Stimulated activated CD8-positive, alpha-beta memory T cell treated with anti-CD3 and anti-CD28 coated beads, Interleukin-7, amount 100 ng/mL, for 1 hour (primary cell): ENCODE measurements at regions not wholly inside any gene's neighbourhood (a gene's known extent, or its start where the extent isn't known, plus 50 kb on each side); places are given as distances from the start of the nearest gene placed in this dataset.

Experiments
- DNase-seq, 2 donors: peaks; one replicate each; pipeline ENCODE4 v3.0.0-alpha.2; 2020; ENCODE audit warnings: low read depth in 2 of 2

GRCh38 chr10:4581929-4582328, 244.1 kb upstream of the AKR1E2 start:
- no peak for DNase-seq

DNA sequence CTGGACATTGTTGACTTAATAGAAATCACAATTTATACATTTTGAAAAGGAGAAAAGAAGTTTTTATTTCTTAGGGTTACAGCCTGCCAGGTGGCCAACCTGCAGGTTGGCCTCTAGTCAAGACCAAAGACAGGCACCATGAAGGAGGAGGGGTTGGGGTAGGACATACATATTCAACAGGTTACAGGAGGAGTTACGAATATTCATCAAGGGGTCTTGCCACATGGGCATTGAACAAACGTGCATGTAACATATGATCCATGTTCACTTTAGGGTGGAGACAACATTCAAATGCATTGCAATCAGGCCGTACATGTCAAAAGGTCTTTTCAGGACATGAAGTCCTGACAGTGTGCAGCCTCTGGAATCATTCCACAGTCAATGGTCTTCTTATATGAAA, 246.2 kb upstream of the AKR1E2 start:
- no peak for DNase-seq

- DNase-seq = no peak
These were observed 249.8 kb upstream of the AKR1E2 start for GRCh38 chr10:4576206-4576605.

DNA sequence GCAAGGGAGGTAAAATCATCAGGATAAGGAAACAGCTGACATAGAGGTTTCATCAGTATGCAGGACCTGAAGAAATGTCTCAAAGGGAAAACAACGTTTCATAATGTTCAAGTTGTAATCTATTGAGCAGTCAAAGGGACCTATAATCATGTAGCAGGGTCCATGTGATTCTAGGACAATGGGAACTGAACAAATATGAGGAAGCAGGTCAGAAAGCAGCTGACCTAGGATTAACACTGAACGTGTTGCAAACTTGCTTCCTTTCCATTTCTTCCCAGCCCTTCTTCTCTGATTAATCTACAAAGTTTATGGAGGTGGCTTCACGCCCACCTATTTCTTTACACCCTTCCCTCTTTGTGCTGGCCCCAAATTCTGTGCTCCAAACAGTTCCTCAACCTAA, 256.9 kb upstream of the AKR1E2 start:
- no peak for DNase-seq

DNA sequence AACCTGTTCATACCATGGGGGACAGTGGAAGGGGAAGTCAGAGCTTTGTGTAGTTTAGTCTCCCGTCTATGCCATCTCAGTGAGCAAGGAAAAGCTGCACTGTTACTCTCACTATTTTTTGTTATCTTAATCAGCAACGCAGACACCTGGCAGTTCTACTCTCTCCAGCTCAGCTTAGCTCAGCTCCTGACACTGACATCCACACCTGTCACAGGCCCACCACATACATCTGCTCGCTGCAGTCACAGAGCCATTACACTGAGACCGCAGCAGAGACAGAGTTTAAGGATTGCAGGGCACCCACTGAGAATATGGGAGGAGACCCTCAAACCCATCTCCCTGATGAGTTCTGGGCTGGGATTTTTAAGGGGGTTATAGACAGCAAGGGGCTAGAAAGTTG, 257.3 kb upstream of the AKR1E2 start:
- no peak for DNase-seq

DNA sequence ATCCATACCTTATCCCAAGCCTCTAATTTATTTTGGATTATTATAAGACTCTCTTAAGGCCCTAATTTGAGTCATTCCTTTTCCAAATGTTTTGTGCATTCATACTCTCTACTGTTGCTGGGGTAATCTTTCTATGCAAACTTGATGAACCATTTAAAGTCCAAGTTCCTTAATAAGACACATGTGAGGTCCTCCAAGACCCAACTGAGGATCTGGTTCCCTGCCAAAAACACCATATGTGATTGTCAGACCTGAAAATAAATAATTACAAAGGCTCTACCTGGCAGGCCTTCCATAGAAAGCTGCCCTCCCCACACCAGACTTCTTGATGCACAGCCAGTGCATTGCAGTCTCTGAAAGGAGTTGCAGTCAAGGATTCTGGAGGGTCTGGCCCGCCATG, 257.9 kb upstream of the AKR1E2 start:
- no peak for DNase-seq

DNA sequence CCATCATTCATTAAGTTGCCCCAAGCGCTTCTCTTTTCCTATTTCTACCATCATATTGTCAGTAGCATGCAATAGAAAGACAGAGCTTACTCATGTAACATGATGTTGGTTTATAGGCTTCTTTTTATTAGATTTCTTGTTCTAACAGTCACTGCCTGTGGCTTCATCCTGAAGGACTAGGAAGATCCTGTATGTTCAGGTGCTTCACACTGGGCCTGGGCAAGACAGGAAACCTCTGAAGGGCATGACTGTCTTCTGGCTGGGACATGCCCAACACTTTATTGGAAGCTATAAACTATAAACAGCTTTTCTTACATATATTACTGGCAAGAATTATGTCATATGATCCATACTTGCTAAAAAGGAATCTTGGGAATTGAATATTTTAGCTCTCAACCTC, 258.4 kb upstream of the AKR1E2 start:
- DNase-seq = no peak

DNA sequence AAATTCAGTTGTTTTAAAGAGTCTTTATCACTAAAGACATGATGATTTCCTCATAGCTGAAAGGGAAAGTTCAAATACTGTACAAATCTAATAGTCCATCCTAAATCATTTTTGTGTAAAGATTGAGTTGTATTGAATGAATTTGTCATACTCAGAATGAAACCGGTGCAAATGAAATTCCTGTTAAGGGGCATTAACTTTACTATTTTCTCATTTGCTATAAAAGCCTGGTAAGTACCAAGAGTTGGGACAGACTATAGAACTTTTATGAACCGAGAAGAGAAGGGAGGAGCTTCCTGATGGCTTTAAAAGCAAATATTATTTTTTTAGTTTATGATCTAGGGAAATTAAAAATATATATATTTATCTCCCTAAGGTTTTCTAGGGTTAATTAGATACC, 260.0 kb upstream of the AKR1E2 start:
- no peak for DNase-seq

GRCh38 chr10:4561296-4561695, 264.7 kb upstream of the AKR1E2 start:
- no peak for DNase-seq

DNA sequence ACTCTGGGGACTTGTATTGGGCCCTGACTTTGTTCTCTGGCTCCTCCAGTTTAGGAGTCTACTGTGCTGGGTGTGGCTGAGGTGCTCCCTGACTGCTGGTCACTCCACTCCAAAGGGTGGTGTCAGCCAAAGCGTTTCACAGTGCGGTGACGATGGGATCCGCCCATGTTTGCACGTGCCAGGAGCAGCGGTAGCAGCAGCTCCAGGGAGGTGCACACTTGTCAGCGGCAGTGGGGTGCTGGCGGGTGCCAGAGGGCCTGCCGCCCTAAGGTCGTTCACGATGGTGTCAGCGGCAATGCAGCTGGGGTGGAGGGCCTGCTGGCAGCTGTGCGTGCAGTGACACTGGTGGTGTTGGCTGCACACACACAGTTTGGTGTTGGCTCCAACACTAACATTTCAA, 268.5 kb upstream of the AKR1E2 start:
- DNase-seq = no peak

GRCh38 chr10:4556527-4556926, 269.5 kb upstream of the AKR1E2 start:
- no peak for DNase-seq

- DNase-seq = no peak
These were observed 270.1 kb upstream of the AKR1E2 start for GRCh38 chr10:4555920-4556319.

DNA sequence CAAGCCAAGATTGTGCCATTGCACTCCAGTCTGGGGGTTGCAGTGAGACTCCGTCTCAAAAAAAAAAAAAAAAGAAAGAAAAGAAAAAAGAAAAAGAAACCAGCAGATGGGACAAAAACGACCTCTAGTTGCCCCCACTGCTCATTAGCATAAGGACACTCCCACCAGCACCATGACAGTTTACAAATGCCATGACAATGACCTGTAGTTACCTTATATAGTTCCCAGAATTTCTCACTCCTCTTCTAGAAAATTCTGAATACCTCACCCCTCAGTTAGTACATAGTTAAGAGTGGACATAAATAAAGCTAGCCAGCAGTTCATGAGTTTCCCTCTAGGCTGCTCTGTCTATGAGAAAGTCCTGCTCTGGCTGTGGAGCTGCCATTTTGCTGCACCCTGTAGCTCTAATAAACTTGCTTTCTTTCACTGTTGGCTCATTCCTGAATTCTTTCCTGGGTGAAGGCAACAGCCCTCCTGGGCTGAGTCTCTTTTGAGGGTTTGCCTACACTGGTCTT, 276.8 kb upstream of the AKR1E2 start:
- no peak for DNase-seq

- no peak for DNase-seq
These were observed 279.1 kb upstream of the AKR1E2 start for GRCh38 chr10:4546931-4547330.

DNA sequence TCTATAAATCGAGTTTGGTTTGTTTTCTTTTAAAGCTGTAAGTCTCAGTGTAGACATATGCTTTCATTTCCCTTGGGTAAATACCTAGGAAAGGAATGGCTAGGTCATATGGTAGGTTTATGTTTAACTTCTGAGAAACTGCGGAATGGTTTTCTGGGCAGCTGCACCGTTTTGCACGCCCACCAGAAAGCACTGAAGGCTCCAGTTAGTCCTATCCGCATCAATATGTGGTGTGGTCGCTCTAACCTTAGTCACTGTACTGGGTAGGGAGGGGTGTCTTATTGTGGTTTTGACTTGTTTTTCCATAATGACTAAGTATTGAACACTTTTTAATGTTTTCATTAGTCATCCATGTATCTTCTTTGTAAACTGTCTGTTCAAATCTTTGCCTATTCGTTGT, 279.5 kb upstream of the AKR1E2 start:
- DNase-seq = no peak

DNA sequence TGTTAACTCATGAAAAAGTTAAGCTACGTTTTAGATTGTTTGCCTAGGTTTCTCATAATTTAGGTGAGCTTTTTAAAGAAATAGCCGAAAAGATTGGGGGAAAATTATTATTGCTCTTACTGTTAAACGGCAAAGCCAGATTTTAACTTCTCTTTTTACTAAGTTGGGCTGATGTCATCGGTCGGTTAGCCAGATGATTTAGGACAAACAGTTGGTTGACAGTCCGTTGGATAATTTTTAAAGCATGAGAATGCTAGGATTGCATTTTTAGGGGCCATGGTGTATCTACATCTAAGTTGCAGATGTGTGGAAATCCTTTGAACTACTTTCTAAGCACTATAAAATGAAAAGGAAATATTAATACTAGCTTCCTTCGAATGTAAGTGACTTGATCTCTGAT, 280.9 kb upstream of the AKR1E2 start:
- DNase-seq = no peak

- no peak for DNase-seq
These were observed 282.0 kb upstream of the AKR1E2 start for GRCh38 chr10:4543938-4544533.

GRCh38 chr10:4541292-4541691, 284.7 kb upstream of the AKR1E2 start:
- DNase-seq = no peak

GRCh38 chr10:4538016-4538415, 288.0 kb upstream of the AKR1E2 start:
- no peak for DNase-seq

DNA sequence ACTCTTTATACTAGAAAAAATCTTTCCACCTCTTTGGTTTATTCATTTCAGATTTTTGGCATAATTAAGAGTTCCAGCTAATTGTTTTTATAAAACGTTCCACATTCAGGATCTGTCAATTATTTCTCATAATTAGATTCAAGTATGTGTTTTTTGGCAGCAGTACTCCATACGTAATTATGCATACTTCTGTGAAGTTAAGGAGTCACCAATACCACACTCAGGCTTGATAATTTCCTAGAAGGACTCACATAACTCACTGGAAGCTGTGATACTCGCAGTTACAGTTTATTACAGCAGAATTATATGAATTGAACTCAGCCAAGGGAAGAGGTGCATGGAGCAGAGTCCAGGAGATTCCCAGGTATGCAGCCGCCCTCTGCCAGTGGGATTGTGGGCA, 290.5 kb upstream of the AKR1E2 start:
- no peak for DNase-seq

DNA sequence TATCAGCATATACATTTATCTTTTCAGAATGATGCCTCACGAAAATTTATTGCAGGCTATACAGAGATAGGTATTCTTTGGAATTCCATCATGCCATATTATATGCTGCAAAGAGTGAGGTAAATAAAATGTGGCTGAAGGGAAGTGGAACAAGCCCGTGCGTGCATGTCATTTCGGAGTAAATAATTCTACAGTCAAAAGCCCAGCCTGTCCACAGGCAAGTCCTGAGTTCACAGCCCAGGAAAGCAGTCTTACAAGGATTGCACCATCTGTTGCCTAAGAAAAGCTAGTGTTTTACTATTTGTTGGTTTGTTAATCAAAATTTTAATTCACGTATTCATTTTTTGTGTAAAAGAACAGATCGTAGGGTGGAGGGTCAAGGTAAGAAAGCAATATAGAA, 292.4 kb upstream of the AKR1E2 start:
- DNase-seq = no peak

DNA sequence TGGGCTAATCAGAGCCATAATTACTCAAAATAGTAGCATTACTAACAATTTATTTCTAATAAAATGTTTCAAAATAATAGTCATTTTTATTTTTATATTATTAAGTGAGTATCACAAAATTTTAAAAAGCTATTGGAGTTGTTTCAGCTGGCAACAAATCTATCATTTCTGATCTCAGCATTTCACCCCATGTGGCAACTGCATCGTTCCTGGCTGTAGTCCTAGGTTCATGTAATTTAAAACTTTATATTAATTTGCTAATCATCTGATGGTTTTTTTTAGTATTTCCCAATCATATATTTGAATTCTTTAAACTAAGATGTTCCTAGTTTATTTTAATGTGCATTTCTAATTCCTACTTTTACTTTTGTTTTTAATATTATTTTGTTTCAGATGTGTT, 293.0 kb upstream of the AKR1E2 start:
- DNase-seq = no peak

DNA sequence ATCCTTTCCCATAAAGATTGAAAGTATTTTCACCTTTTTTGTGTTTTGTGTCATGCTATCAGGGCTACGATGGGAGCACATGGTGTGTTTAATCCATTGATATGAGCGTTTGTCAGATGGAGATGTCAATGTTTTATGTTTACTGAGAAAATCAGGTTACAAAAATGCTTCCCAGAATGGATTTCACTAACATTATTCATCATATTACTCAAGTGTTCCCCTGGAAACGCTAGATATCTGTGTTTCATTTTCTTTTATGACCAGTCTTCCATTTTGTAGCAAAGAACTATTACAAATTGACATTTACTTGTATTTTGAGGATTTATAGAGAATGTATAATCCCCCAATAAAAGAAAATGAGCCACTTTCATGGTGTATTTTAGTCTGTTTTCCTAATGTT, 293.5 kb upstream of the AKR1E2 start:
- DNase-seq = no peak

GRCh38 chr10:4532011-4532410, 294.0 kb upstream of the AKR1E2 start:
- DNase-seq = no peak
